HUDEP-2 (cell line): ENCODE measurements at regions not wholly inside any gene's neighbourhood (a gene's known extent, or its start where the extent isn't known, plus 50 kb on each side); places are given as distances from the start of the nearest gene placed in this dataset.

Experiments
- DNase-seq, 76 experiments: peaks; one replicate each; lab custom pipeline; 2025; ENCODE audit not compliant: unreplicated experiment in 76 of 76; lab: John Stamatoyannopoulos, UW

- DNase-seq, result no peak
These were observed 492.5 kb downstream of the ETV1 start for GRCh38 chr7:13496976-13497375.

GRCh38 chr7:13508586-13508985, 480.9 kb downstream of the ETV1 start:
- DNase-seq, result no peak

- no peak for DNase-seq
These were observed 470.7 kb downstream of the ETV1 start for GRCh38 chr7:13518738-13519137.

- no peak for DNase-seq
These were observed 465.4 kb downstream of the ETV1 start for GRCh38 chr7:13524076-13524475.

- no peak for DNase-seq
These were observed 457.3 kb downstream of the ETV1 start for GRCh38 chr7:13532028-13532753.

- DNase-seq, result no peak
These were observed 450.8 kb downstream of the ETV1 start for GRCh38 chr7:13538669-13539068.

GRCh38 chr7:13540429-13540828, 449.0 kb downstream of the ETV1 start:
- DNase-seq, result no peak

- no peak for DNase-seq
These were observed 448.1 kb downstream of the ETV1 start for GRCh38 chr7:13541326-13541725.

- no peak for DNase-seq
These were observed 447.0 kb downstream of the ETV1 start for GRCh38 chr7:13542451-13542850.

GRCh38 chr7:13551503-13551902, 438.0 kb downstream of the ETV1 start:
- DNase-seq, result no peak

- DNase-seq, result no peak
These were observed 429.0 kb downstream of the ETV1 start for GRCh38 chr7:13560441-13560840.

- DNase-seq, result no peak
These were observed 426.2 kb downstream of the ETV1 start for GRCh38 chr7:13563257-13563656.

- DNase-seq, result no peak
These were observed 425.8 kb downstream of the ETV1 start for GRCh38 chr7:13563680-13564079.

- DNase-seq, result no peak
These were observed 411.8 kb downstream of the ETV1 start for GRCh38 chr7:13577566-13578145.

GRCh38 chr7:13578294-13578693, 411.2 kb downstream of the ETV1 start:
- no peak for DNase-seq

- DNase-seq, result no peak
These were observed 408.4 kb downstream of the ETV1 start for GRCh38 chr7:13581097-13581496.

GRCh38 chr7:13593854-13594253, 395.6 kb downstream of the ETV1 start:
- DNase-seq, result no peak

GRCh38 chr7:13602036-13602435, 387.4 kb downstream of the ETV1 start:
- no peak for DNase-seq

- no peak for DNase-seq
These were observed 386.4 kb downstream of the ETV1 start for GRCh38 chr7:13603016-13603415.

- no peak for DNase-seq
These were observed 385.8 kb downstream of the ETV1 start for GRCh38 chr7:13603661-13604060.

GRCh38 chr7:13604178-13604577, 385.3 kb downstream of the ETV1 start:
- DNase-seq, result no peak

- no peak for DNase-seq
These were observed 379.1 kb downstream of the ETV1 start for GRCh38 chr7:13610372-13610771.

GRCh38 chr7:13615679-13616078, 373.8 kb downstream of the ETV1 start:
- no peak for DNase-seq
